Gastroesophageal sphincter (tissue), 3 donors: ENCODE measurements at regions not wholly inside any gene's neighbourhood (a gene's known extent, or its start where the extent isn't known, plus 50 kb on each side); places are given as distances from the start of the nearest gene placed in this dataset.

ENCODE experiments used
- EP300 ChIP-seq: sonication (generic); formaldehyde crosslinking; IDR thresholded peaks from one replicate; pipeline ENCODE4 v1.6.1; 2017; ENCODE audit warnings: antibody characterized with exemption, mild to moderate bottlenecking
- POLR2A ChIP-seq, 2 donors: fragments of 450-650 bp; IDR thresholded peaks; one replicate each; pipeline ENCODE4 v1.6.1; 2017; ENCODE audit warnings: antibody characterized with exemption in 2 of 2, mild to moderate bottlenecking in 2 of 2, moderate library complexity in 1 of 2
- POLR2AphosphoS5 ChIP-seq: sonication (generic); formaldehyde crosslinking; IDR thresholded peaks from one replicate; pipeline ENCODE4 v1.6.1; 2017; ENCODE audit warnings: antibody characterized with exemption
- TF ChIP-seq, protein P1 (sequence below), 4 experiments: fragments of 200-600 bp in 2 of 4; fragments of 450-650 bp in 2 of 4; sonication (generic) in 1 of 4; IDR thresholded peaks; one replicate each; pipeline ENCODE4 v1.5.1; 2017 to 2019; ENCODE audit warnings: antibody characterized with exemption in 4 of 4, mild to moderate bottlenecking in 2 of 4, moderate library complexity in 2 of 4

DNA sequence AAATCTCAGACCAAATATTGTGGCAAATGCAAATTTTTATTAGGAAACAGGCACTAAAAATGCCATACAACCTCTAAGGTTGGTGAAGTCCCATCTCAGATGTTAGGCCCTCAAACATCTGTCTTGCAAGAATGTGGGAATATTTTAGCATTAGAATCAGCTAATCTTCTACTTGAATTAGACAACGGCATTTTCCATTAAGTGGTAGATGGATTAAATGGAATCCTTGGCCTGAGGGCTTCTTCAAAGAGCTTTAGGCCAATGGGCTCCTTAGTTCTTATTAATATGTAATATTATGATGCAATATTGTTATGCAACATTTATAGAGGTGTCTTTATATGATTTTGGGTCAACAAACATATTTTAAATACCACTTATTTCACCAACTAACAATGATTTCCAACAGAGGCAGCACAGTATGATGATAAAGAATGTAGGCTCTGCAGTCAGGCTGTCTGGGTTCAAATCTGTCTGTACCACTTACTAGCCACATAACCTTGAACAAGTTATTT lies 122.9 kb upstream of the PLEKHA5 start:
- TF ChIP-seq, protein P1, sequence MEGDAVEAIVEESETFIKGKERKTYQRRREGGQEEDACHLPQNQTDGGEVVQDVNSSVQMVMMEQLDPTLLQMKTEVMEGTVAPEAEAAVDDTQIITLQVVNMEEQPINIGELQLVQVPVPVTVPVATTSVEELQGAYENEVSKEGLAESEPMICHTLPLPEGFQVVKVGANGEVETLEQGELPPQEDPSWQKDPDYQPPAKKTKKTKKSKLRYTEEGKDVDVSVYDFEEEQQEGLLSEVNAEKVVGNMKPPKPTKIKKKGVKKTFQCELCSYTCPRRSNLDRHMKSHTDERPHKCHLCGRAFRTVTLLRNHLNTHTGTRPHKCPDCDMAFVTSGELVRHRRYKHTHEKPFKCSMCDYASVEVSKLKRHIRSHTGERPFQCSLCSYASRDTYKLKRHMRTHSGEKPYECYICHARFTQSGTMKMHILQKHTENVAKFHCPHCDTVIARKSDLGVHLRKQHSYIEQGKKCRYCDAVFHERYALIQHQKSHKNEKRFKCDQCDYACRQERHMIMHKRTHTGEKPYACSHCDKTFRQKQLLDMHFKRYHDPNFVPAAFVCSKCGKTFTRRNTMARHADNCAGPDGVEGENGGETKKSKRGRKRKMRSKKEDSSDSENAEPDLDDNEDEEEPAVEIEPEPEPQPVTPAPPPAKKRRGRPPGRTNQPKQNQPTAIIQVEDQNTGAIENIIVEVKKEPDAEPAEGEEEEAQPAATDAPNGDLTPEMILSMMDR (IDR thresholded peaks at IDR 0.05): no peak
- TF ChIP-seq EP300 (no peak), POLR2A (IDR thresholded peaks at IDR 0.05) (no peak), POLR2AphosphoS5 (no peak)
